Astrocyte (in vitro differentiated cells and primary cell): ENCODE measurements at regions not wholly inside any gene's neighbourhood (a gene's known extent, or its start where the extent isn't known, plus 50 kb on each side); places are given as distances from the start of the nearest gene placed in this dataset.

Experiments used
- DNase-seq: peaks from one replicate; pipeline ENCODE4 v3.0.0-alpha.2; 2010; ENCODE audit warnings: low read depth
- FAIRE-seq: peaks from 2 replicates; lab custom pipeline; 2011; peaks lifted over from hg19 to GRCh38; lab: Jason Lieb, UNC
- H2AFZ ChIP-seq: 2 replicates; pipeline ENCODE4 v1.6.0; 2012; ENCODE audit warnings: low read depth, low read length, inconsistent platforms
- H3K27ac ChIP-seq: 2 replicates; pipeline ENCODE4 v1.5.1; 2011; ENCODE audit warnings: low read depth, low read length, inconsistent platforms
- H3K27me3 ChIP-seq: 2 replicates; pipeline ENCODE4 v1.6.0; 2011; ENCODE audit warnings: low read length, inconsistent platforms; ENCODE audit not compliant: insufficient read depth
- H3K36me3 ChIP-seq: 2 replicates; pipeline ENCODE4 v1.5.1; 2011; ENCODE audit warnings: low read length, inconsistent platforms; ENCODE audit not compliant: insufficient read depth
- H3K4me1 ChIP-seq: 2 replicates; pipeline ENCODE4 v1.5.1; 2011; ENCODE audit warnings: low read length, inconsistent platforms; ENCODE audit not compliant: insufficient read depth
- H3K4me2 ChIP-seq: 2 replicates; pipeline ENCODE4 v1.6.0; 2012; ENCODE audit warnings: low read length, inconsistent platforms
- H3K4me3 ChIP-seq: 2 replicates; pipeline ENCODE4 v1.5.1; 2011; ENCODE audit warnings: low read depth, mild to moderate bottlenecking, low read length, inconsistent platforms; ENCODE audit not compliant: insufficient read depth
- H3K79me2 ChIP-seq: 2 replicates; pipeline ENCODE4 v1.6.0; 2012; ENCODE audit warnings: mild to moderate bottlenecking, low read length, inconsistent platforms; ENCODE audit not compliant: insufficient read depth
- H3K9ac ChIP-seq: 2 replicates; pipeline ENCODE4 v1.6.0; 2012; ENCODE audit warnings: mild to moderate bottlenecking, low read length, inconsistent platforms
- H3K9me3 ChIP-seq: 2 replicates; pipeline ENCODE4 v1.5.1; 2012; ENCODE audit warnings: low read depth, mild to moderate bottlenecking, low read length, inconsistent platforms; ENCODE audit not compliant: insufficient read depth
- H4K20me1 ChIP-seq: 2 replicates; pipeline ENCODE4 v1.6.0; 2012; ENCODE audit warnings: low read length, inconsistent platforms; ENCODE audit not compliant: insufficient read depth
- H3K27ac Mint-ChIP-seq: one replicate; pipeline ENCODE4 v1.8.0; 2021; ENCODE audit warnings: mild to moderate bottlenecking, mixed read lengths; ENCODE audit not compliant: unreplicated experiment
- H3K27me3 Mint-ChIP-seq: one replicate; pipeline ENCODE4 v1.8.0; 2021; ENCODE audit warnings: low read depth, mixed read lengths; ENCODE audit not compliant: unreplicated experiment
- H3K36me3 Mint-ChIP-seq: one replicate; pipeline ENCODE4 v1.8.0; 2021; ENCODE audit warnings: low read depth, mixed read lengths; ENCODE audit not compliant: unreplicated experiment
- H3K4me1 Mint-ChIP-seq: one replicate; pipeline ENCODE4 v1.8.0; 2021; ENCODE audit warnings: low read depth, mixed read lengths; ENCODE audit not compliant: unreplicated experiment
- H3K4me3 Mint-ChIP-seq: one replicate; pipeline ENCODE4 v1.8.0; 2021; ENCODE audit warnings: mild to moderate bottlenecking, moderate library complexity, mixed read lengths; ENCODE audit not compliant: unreplicated experiment
- H3K9me3 Mint-ChIP-seq: one replicate; pipeline ENCODE4 v1.8.0; 2021; ENCODE audit warnings: mild to moderate bottlenecking, mixed read lengths; ENCODE audit not compliant: unreplicated experiment
- EZH2 ChIP-seq: IDR thresholded peaks from 2 replicates; pipeline ENCODE4 v1.6.1; 2012; ENCODE audit warnings: mild to moderate bottlenecking, low read length, inconsistent platforms; ENCODE audit not compliant: insufficient read depth
- TF ChIP-seq, protein P1 (sequence below): IDR thresholded peaks from 2 replicates; pipeline ENCODE4 v1.5.1; 2011; ENCODE audit warnings: low read depth, mild to moderate bottlenecking, inconsistent platforms, low read length, moderate library complexity; ENCODE audit not compliant: insufficient read depth

DNA sequence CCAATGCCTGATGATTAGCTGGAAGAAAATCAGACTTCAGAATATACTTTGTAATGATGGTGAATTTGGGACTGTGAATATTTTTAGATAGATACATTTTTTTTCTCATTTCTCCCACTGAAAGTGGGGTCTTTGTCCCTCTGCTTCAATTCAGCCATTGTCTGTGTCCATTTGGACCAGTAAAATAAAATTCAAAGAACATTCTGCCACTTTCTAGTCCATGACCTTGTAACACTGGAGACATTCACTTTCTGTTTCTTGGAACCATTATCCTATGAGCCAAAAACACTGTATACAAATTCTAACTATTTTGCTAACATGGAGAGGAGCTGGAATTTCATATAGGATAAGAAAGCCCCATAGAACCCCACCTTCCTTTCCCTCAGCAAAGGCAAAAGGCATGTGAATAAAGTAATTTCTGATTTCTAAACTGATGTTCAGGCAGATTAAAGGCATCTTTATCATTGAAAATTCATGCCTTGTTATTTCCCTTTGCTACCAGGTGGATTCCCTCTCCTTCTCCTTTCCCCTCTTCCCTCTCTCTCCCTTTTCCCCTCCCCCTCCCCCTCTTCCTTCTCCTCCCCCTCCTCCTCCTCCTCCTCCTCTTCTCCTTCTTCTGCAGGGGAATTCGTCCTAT, 2010.4 kb upstream of the LRRTM1 start:
- Histone ChIP-seq H3K27me3 (no peaks in the 10 kb centered on the region), H2AFZ (no peak overlapping the region)

GRCh38 chr2:82307511-82307910, 2003.0 kb upstream of the LRRTM1 start:
- H3K27me3 Mint-ChIP-seq = no peaks in the 10 kb centered on the region
- no peak overlapping the region for H3K9ac ChIP-seq
- TF ChIP-seq, protein P1, sequence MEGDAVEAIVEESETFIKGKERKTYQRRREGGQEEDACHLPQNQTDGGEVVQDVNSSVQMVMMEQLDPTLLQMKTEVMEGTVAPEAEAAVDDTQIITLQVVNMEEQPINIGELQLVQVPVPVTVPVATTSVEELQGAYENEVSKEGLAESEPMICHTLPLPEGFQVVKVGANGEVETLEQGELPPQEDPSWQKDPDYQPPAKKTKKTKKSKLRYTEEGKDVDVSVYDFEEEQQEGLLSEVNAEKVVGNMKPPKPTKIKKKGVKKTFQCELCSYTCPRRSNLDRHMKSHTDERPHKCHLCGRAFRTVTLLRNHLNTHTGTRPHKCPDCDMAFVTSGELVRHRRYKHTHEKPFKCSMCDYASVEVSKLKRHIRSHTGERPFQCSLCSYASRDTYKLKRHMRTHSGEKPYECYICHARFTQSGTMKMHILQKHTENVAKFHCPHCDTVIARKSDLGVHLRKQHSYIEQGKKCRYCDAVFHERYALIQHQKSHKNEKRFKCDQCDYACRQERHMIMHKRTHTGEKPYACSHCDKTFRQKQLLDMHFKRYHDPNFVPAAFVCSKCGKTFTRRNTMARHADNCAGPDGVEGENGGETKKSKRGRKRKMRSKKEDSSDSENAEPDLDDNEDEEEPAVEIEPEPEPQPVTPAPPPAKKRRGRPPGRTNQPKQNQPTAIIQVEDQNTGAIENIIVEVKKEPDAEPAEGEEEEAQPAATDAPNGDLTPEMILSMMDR = no peak
- TF ChIP-seq EZH2 = no peak
- no peaks in the 10 kb centered on the region for H3K9me3 ChIP-seq
- no peaks in the 10 kb centered on the region for H3K4me1 ChIP-seq
- FAIRE-seq (no peak), DNase-seq (no peak)
- H3K4me2 ChIP-seq = no peak overlapping the region
- H3K36me3 ChIP-seq = no peaks in the 10 kb centered on the region
- H4K20me1 ChIP-seq = no peaks in the 10 kb centered on the region
- H3K79me2 ChIP-seq = no peaks in the 10 kb centered on the region
- H3K4me1 Mint-ChIP-seq = no peaks in the 10 kb centered on the region
- no peaks in the 10 kb centered on the region for H3K9me3 Mint-ChIP-seq
- no peak overlapping the region for H3K4me3 ChIP-seq
- no peak overlapping the region for H3K4me3 Mint-ChIP-seq
- H3K36me3 Mint-ChIP-seq = no peaks in the 10 kb centered on the region
- H3K27me3 ChIP-seq = no peaks in the 10 kb centered on the region
- no peak overlapping the region for H3K27ac Mint-ChIP-seq
- no peak overlapping the region for H2AFZ ChIP-seq
- no peak overlapping the region for H3K27ac ChIP-seq

More for the DNA sequence above, 2010.4 kb upstream of the LRRTM1 start:
- FAIRE-seq = no peak
- Mint-ChIP-seq H3K36me3 (no peaks in the 10 kb centered on the region), H3K9me3 (no peaks in the 10 kb centered on the region), H3K4me3 (no peak overlapping the region), H3K27me3 (no peaks in the 10 kb centered on the region), H3K27ac (no peak overlapping the region), H3K4me1 (no peaks in the 10 kb centered on the region)
- Histone ChIP-seq H3K9ac (no peak overlapping the region), H3K9me3 (no peaks in the 10 kb centered on the region), H3K79me2 (no peaks in the 10 kb centered on the region), H3K4me2 (no peak overlapping the region), H3K4me3 (no peak overlapping the region), H4K20me1 (no peaks in the 10 kb centered on the region), H3K4me1 (no peaks in the 10 kb centered on the region), H3K36me3 (no peaks in the 10 kb centered on the region), H3K27ac (no peak overlapping the region)
- DNase-seq = no peak
- TF ChIP-seq EZH2 = no peak
- TF ChIP-seq, protein P1 = no peak

DNA sequence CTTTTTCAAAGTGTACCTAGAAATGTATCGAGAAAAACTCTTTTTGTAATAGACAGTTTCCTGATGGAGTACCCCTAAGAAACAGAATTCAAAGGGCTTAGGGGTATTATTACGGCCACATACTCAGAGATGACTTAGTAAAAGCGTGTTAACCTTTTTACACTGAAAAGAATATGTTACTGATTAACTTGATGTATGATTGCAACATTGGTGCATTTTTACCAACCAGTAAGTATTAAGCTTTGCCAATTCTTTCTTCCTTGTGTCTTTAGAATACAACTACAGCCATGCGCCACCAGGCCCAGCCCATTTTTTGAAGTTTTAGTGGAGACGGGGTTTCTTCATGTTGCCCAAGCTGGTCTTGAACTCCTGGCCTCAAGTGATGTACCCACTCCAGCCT, 1997.0 kb upstream of the LRRTM1 start:
- no peak overlapping the region for H3K4me3 ChIP-seq
- no peaks in the 10 kb centered on the region for H3K36me3 Mint-ChIP-seq
- H3K9me3 Mint-ChIP-seq = no peaks in the 10 kb centered on the region
- H4K20me1 ChIP-seq = no peaks in the 10 kb centered on the region
- H3K4me3 Mint-ChIP-seq = no peak overlapping the region
- FAIRE-seq (no peak), DNase-seq (no peak)
- H3K4me1 Mint-ChIP-seq = no peaks in the 10 kb centered on the region
- H3K4me2 ChIP-seq = no peak overlapping the region
- H3K36me3 ChIP-seq = no peaks in the 10 kb centered on the region
- H3K27me3 ChIP-seq = no peaks in the 10 kb centered on the region
- H3K27ac ChIP-seq = no peak overlapping the region
- peaks cover 3% of the 10 kb centered on the region for H3K9me3 ChIP-seq
- H3K27me3 Mint-ChIP-seq = no peaks in the 10 kb centered on the region
- H3K4me1 ChIP-seq = no peaks in the 10 kb centered on the region
- no peaks in the 10 kb centered on the region for H3K79me2 ChIP-seq
- H2AFZ ChIP-seq = no peak overlapping the region
- H3K27ac Mint-ChIP-seq = no peak overlapping the region
- no peak for TF ChIP-seq EZH2
- TF ChIP-seq, protein P1 = no peak
- H3K9ac ChIP-seq = no peak overlapping the region
